ENCODE measurements at regions not wholly inside any gene's neighbourhood (a gene's known extent, or its start where the extent isn't known, plus 50 kb on each side); places are given as distances from the start of the nearest gene placed in this dataset.

DNA sequence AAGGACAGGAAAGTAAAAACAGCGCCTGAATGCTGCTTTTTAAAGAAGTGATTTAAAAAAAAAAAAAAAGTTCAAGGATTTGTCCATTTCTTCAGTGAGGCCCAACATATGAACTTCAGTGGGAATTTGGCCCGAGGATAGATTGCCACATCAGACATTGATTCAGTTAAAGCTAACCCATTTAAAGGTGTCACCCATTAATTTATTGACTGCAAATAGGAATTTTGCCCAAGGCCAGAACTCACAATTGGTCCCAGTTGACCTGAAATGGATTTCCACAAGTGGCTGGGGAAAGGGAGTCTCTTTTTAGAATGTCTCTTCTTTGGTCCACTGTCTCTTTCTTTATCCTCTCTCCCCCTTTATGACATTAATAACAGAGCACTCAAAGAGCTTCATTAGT, 86.5 kb upstream of the RPL34 start:
- TF ChIP-seq, protein P1, sequence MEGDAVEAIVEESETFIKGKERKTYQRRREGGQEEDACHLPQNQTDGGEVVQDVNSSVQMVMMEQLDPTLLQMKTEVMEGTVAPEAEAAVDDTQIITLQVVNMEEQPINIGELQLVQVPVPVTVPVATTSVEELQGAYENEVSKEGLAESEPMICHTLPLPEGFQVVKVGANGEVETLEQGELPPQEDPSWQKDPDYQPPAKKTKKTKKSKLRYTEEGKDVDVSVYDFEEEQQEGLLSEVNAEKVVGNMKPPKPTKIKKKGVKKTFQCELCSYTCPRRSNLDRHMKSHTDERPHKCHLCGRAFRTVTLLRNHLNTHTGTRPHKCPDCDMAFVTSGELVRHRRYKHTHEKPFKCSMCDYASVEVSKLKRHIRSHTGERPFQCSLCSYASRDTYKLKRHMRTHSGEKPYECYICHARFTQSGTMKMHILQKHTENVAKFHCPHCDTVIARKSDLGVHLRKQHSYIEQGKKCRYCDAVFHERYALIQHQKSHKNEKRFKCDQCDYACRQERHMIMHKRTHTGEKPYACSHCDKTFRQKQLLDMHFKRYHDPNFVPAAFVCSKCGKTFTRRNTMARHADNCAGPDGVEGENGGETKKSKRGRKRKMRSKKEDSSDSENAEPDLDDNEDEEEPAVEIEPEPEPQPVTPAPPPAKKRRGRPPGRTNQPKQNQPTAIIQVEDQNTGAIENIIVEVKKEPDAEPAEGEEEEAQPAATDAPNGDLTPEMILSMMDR (IDR thresholded peaks at IDR 0.05; ENCODE audit: poor library complexity, severe bottlenecking) = no peak
- DNase-seq (ENCODE audit: low spot score) (no peak), ATAC-seq (ENCODE audit: low read depth) (no peak)
- H3K4me1 ChIP-seq (ENCODE audit: insufficient read depth, poor library complexity, severe bottlenecking) = no peaks in the 10 kb centered on the region
- no peak overlapping the region for H3K27ac ChIP-seq (ENCODE audit: poor library complexity, severe bottlenecking)
- H3K4me3 ChIP-seq (ENCODE audit: severe bottlenecking) = no peak overlapping the region
- no peaks in the 10 kb centered on the region for H3K9me3 ChIP-seq (ENCODE audit: severe bottlenecking)
- no peaks in the 10 kb centered on the region for H3K27me3 ChIP-seq (ENCODE audit: insufficient read depth, poor library complexity, severe bottlenecking)
- no peaks in the 10 kb centered on the region for H3K36me3 ChIP-seq (ENCODE audit: low read depth)

DNA sequence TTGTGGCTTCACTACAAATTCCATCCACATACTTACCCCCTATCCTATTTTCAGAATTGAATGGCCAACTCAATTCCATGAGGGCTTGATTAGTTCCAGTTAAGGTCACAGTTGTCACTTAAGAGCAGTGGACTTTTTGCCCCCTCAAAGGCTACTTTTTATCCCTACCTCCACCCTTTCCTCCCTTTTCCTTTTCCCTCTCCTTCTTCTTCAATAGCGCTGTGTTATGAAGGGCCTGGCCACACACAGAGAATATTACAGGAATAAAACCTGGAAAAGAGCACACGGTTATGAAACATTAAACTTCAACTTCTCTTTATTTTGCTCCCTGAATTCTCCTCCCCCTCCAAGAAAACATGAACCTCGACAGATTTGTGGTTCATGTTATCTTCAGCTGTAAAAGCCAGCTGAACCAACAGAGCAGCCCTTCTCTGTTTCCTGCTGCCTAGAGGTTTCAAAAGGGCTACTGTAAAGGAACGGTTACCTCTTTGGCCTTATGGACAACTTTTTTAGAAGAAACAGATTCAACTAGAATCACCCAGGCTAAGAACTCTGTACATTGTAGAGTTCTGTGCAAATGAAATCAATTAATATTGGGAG, 87.0 kb upstream of the RPL34 start:
- Histone ChIP-seq H3K9me3 (ENCODE audit: severe bottlenecking) (no peaks in the 10 kb centered on the region), H3K4me1 (ENCODE audit: insufficient read depth, poor library complexity, severe bottlenecking) (no peaks in the 10 kb centered on the region), H3K27ac (ENCODE audit: poor library complexity, severe bottlenecking) (no peak overlapping the region), H3K36me3 (ENCODE audit: low read depth) (no peaks in the 10 kb centered on the region), H3K4me3 (ENCODE audit: severe bottlenecking) (no peak overlapping the region), H3K27me3 (ENCODE audit: insufficient read depth, poor library complexity, severe bottlenecking) (no peaks in the 10 kb centered on the region)
- TF ChIP-seq, protein P1 (IDR thresholded peaks at IDR 0.05; ENCODE audit: poor library complexity, severe bottlenecking) = no peak
- DNase-seq (ENCODE audit: low spot score) = no peak
- ATAC-seq (ENCODE audit: low read depth) = no peak

DNA sequence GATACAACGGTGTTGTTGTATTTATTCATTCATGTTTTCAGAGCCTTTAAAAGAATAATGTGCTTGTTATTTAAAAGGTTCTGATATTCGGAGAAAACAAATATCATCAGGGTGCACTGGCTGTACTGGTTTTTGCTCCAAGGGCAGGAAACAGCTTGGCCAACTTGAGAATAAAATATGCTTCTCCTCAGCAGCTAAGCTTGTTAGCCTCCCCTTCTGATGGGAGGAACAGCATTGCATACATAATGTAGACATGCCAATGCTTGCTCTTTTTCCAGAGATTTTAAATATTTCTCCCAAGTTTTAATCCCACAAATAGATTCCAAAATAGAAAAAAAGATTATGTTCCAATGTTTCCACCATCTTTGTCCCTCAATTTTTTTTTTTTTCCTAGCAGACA, 87.6 kb upstream of the RPL34 start:
- ATAC-seq (ENCODE audit: low read depth) (no peak), DNase-seq (ENCODE audit: low spot score) (no peak)
- no peak overlapping the region for H3K27ac ChIP-seq (ENCODE audit: poor library complexity, severe bottlenecking)
- TF ChIP-seq, protein P1 (IDR thresholded peaks at IDR 0.05; ENCODE audit: poor library complexity, severe bottlenecking) = no peak
- no peaks in the 10 kb centered on the region for H3K9me3 ChIP-seq (ENCODE audit: severe bottlenecking)
- no peaks in the 10 kb centered on the region for H3K27me3 ChIP-seq (ENCODE audit: insufficient read depth, poor library complexity, severe bottlenecking)
- H3K4me3 ChIP-seq (ENCODE audit: severe bottlenecking) = no peak overlapping the region
- H3K4me1 ChIP-seq (ENCODE audit: insufficient read depth, poor library complexity, severe bottlenecking) = no peaks in the 10 kb centered on the region
- H3K36me3 ChIP-seq (ENCODE audit: low read depth) = no peaks in the 10 kb centered on the region

DNA sequence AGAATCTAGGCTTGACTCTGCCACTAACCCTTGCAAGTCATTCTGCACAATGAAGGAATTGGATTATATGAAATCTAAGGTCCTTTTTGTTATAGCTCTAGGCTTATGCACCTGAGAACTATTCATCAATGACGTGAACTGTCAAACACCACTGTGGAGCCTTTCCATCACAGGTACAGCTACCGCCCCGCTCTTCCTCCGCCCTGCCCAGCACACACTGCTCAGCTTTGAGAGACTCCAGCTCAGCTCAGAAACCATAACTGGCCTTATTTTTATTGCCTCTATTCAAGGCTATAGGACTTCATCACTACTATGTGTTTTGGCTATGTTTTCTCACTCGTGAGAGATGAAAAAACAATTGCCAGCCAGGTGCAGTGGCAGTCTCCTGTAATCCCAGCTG, 88.2 kb upstream of the RPL34 start:
- TF ChIP-seq, protein P1 (IDR thresholded peaks at IDR 0.05; ENCODE audit: poor library complexity, severe bottlenecking) = no peak
- H3K4me1 ChIP-seq (ENCODE audit: insufficient read depth, poor library complexity, severe bottlenecking) = no peaks in the 10 kb centered on the region
- H3K27ac ChIP-seq (ENCODE audit: poor library complexity, severe bottlenecking) = no peak overlapping the region
- no peaks in the 10 kb centered on the region for H3K36me3 ChIP-seq (ENCODE audit: low read depth)
- H3K4me3 ChIP-seq (ENCODE audit: severe bottlenecking) = no peak overlapping the region
- DNase-seq (ENCODE audit: low spot score) = no peak
- no peaks in the 10 kb centered on the region for H3K27me3 ChIP-seq (ENCODE audit: insufficient read depth, poor library complexity, severe bottlenecking)
- no peak for ATAC-seq (ENCODE audit: low read depth)
- no peaks in the 10 kb centered on the region for H3K9me3 ChIP-seq (ENCODE audit: severe bottlenecking)

DNA sequence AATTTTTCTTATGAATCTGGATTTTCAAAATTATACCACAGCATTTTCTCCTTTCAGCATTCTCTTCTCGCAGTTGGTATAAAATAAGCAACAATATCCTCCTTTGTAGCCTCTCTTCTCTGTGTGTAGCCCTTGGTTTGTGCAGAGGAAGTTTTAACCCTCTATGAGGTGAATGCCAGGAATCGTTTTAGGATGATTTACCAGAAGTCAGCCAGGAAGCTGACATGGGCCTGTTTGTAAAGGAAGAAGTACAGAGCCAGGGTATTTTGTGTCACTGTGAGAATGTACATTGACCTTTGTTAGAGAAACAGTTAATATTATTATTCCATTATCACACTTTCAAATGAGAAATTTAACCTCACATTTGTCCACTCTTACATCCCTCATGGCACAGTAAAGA, 88.9 kb upstream of the RPL34 start:
- DNase-seq (ENCODE audit: low spot score) (no peak), ATAC-seq (ENCODE audit: low read depth) (no peak)
- Histone ChIP-seq H3K27me3 (ENCODE audit: insufficient read depth, poor library complexity, severe bottlenecking) (no peaks in the 10 kb centered on the region), H3K4me1 (ENCODE audit: insufficient read depth, poor library complexity, severe bottlenecking) (no peaks in the 10 kb centered on the region), H3K36me3 (ENCODE audit: low read depth) (no peaks in the 10 kb centered on the region), H3K4me3 (ENCODE audit: severe bottlenecking) (no peak overlapping the region), H3K27ac (ENCODE audit: poor library complexity, severe bottlenecking) (no peak overlapping the region), H3K9me3 (ENCODE audit: severe bottlenecking) (no peaks in the 10 kb centered on the region)
- TF ChIP-seq, protein P1 (IDR thresholded peaks at IDR 0.05; ENCODE audit: poor library complexity, severe bottlenecking) = no peak

All from RWPE2 (cell line).